ENCODE measurements at regions not wholly inside any gene's neighbourhood (a gene's known extent, or its start where the extent isn't known, plus 50 kb on each side); places are given as distances from the start of the nearest gene placed in this dataset.

DNA sequence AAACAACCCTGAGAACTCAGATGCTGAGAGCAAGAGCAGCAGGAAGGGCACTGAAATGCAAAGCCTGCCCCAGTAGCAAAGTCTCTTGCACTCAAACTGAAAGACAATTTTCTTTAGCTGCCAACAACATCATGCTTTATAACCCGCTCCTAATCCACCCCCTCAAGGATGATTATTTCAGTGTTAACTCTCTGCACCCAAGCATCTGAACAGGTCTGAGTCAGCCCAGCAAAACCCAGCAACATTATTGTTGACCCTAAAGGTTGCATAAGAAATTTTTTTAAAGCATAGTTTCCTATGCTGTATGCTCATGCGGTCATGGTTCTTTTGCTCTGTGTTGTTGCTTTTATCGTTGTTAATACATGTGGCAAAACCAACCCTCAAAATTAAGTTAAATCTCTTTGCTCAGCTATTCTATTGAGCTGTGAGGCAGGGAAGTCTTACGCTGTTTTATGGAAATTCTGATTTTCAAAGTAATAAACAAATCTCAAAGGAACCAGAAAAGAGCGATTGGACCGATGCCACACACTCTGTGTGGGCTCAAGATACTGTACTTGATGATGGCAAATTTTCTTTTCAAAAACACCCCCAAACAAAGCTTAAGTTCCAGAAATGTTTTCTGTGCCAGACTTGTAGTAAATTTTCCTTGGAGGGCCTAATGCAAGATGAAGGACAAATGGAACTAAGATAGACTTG is 440.6 kb upstream of the MPDZ start:
- no TSS peak for BruUV-seq (replicated peaks)
- in situ Hi-C loops (cut with HindIII; ENCODE audit: low pct_unique_long_range_greater_than_20kb, low sequenced_read_pairs), result no loop called here

GRCh38 chr9:13719446-13719845 is 440.0 kb upstream of the MPDZ start:
- H3K4me1 ChIP-seq (ENCODE audit: control insufficient read depth, insufficient read depth, low read length), result no peaks in the 10 kb centered on the region
- TF ChIP-seq SIN3A (IDR thresholded peaks at IDR 0.05; ENCODE audit: borderline replicate concordance, insufficient read depth, low read depth, low read length), result no peak
- no peak for TF ChIP-seq CTCF (IDR thresholded peaks at IDR 0.05)
- no peak for TF ChIP-seq POLR2AphosphoS5 (IDR thresholded peaks at IDR 0.05; ENCODE audit: low read depth, low read length)
- TF ChIP-seq, protein P1, sequence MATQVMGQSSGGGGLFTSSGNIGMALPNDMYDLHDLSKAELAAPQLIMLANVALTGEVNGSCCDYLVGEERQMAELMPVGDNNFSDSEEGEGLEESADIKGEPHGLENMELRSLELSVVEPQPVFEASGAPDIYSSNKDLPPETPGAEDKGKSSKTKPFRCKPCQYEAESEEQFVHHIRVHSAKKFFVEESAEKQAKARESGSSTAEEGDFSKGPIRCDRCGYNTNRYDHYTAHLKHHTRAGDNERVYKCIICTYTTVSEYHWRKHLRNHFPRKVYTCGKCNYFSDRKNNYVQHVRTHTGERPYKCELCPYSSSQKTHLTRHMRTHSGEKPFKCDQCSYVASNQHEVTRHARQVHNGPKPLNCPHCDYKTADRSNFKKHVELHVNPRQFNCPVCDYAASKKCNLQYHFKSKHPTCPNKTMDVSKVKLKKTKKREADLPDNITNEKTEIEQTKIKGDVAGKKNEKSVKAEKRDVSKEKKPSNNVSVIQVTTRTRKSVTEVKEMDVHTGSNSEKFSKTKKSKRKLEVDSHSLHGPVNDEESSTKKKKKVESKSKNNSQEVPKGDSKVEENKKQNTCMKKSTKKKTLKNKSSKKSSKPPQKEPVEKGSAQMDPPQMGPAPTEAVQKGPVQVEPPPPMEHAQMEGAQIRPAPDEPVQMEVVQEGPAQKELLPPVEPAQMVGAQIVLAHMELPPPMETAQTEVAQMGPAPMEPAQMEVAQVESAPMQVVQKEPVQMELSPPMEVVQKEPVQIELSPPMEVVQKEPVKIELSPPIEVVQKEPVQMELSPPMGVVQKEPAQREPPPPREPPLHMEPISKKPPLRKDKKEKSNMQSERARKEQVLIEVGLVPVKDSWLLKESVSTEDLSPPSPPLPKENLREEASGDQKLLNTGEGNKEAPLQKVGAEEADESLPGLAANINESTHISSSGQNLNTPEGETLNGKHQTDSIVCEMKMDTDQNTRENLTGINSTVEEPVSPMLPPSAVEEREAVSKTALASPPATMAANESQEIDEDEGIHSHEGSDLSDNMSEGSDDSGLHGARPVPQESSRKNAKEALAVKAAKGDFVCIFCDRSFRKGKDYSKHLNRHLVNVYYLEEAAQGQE (IDR thresholded peaks at IDR 0.05; ENCODE audit: insufficient read depth in 1 of 2, low read depth in 2 of 2, low read length in 1 of 2), result no peak
- no peak for TF ChIP-seq TCF7L2 (IDR thresholded peaks at IDR 0.05; ENCODE audit: low read depth, low read length)
- H3K36me3 ChIP-seq (ENCODE audit: control insufficient read depth, insufficient read depth, low read length), result no peaks in the 10 kb centered on the region
- intact Hi-C loops (cut with micrococcal nuclease; ENCODE audit: unreplicated experiment), result no loop called here
- H3K4me3 ChIP-seq (ENCODE audit: low read depth in 2 of 2, low read length in 2 of 2), result no peak overlapping the region
- no TSS peak for BruUV-seq (replicated peaks)
- no peak overlapping the region for H3K27ac ChIP-seq (ENCODE audit: low read length)
- ChIA-PET POLR2A (no interaction called here), CTCF (no interaction called here)
- in situ Hi-C loops (cut with HindIII; ENCODE audit: low pct_unique_long_range_greater_than_20kb, low sequenced_read_pairs), result no loop called here
- no peak for ATAC-seq
- H3K9me3 ChIP-seq (ENCODE audit: control insufficient read depth, insufficient read depth, low read depth, low read length), result no peaks in the 10 kb centered on the region
- H3K27me3 ChIP-seq (ENCODE audit: control insufficient read depth, insufficient read depth, low read length), result no peaks in the 10 kb centered on the region
- DNase-seq (ENCODE audit: low read depth, low spot score), result no peak

More for the DNA sequence above, 440.6 kb upstream of the MPDZ start:
- TF ChIP-seq SIN3A (IDR thresholded peaks at IDR 0.05; ENCODE audit: borderline replicate concordance, insufficient read depth, low read depth, low read length), result no peak
- no peak for TF ChIP-seq CTCF (IDR thresholded peaks at IDR 0.05)
- TF ChIP-seq, protein P1 (IDR thresholded peaks at IDR 0.05; ENCODE audit: insufficient read depth in 1 of 2, low read depth in 2 of 2, low read length in 1 of 2), result no peak
- no peak for TF ChIP-seq POLR2AphosphoS5 (IDR thresholded peaks at IDR 0.05; ENCODE audit: low read depth, low read length)
- TF ChIP-seq TCF7L2 (IDR thresholded peaks at IDR 0.05; ENCODE audit: low read depth, low read length), result no peak
- CTCF ChIA-PET, result no interaction called here
- POLR2A ChIA-PET, result no interaction called here
- no peaks in the 10 kb centered on the region for H3K36me3 ChIP-seq (ENCODE audit: control insufficient read depth, insufficient read depth, low read length)
- H3K27me3 ChIP-seq (ENCODE audit: control insufficient read depth, insufficient read depth, low read length), result no peaks in the 10 kb centered on the region
- H3K4me1 ChIP-seq (ENCODE audit: control insufficient read depth, insufficient read depth, low read length), result no peaks in the 10 kb centered on the region
- H3K4me3 ChIP-seq (ENCODE audit: low read depth in 2 of 2, low read length in 2 of 2), result no peak overlapping the region
- no peak for ATAC-seq
- H3K27ac ChIP-seq (ENCODE audit: low read length), result no peak overlapping the region
- intact Hi-C loops (cut with micrococcal nuclease; ENCODE audit: unreplicated experiment), result no loop called here
- no peaks in the 10 kb centered on the region for H3K9me3 ChIP-seq (ENCODE audit: control insufficient read depth, insufficient read depth, low read depth, low read length)
- DNase-seq (ENCODE audit: low read depth, low spot score), result no peak
